NB4 (cell line): ENCODE measurements at regions not wholly inside any gene's neighbourhood (a gene's known extent, or its start where the extent isn't known, plus 50 kb on each side); places are given as distances from the start of the nearest gene placed in this dataset.
A peak's percentile ranks its signal among the peaks of the same experiment; 100 is the strongest.

Experiments used
- CTCF ChIP-seq: IDR thresholded peaks from one replicate; pipeline ENCODE4 v1.5.1; 2012; ENCODE audit warnings: low read depth, low read length
- MYC ChIP-seq: IDR thresholded peaks from 2 replicates; pipeline ENCODE4 v1.6.1; 2011; ENCODE audit warnings: low read depth, low read length
- POLR2A ChIP-seq: IDR thresholded peaks from 2 replicates; pipeline ENCODE4 v1.6.1; 2011; ENCODE audit warnings: mild to moderate bottlenecking; ENCODE audit not compliant: insufficient read length; ENCODE audit errors: extremely low read depth

- peak; percentile 5 for TF ChIP-seq CTCF
- TF ChIP-seq POLR2A: no peak
- TF ChIP-seq MYC: no peak
Measured at GRCh38 chr3:39724233-39724846, 85.1 kb upstream of the MYRIP start.
